NCI-H510A treated with DMSO at 0.1 percent for 48 hours (cell line): ENCODE measurements at regions not wholly inside any gene's neighbourhood (a gene's known extent, or its start where the extent isn't known, plus 50 kb on each side); places are given as distances from the start of the nearest gene placed in this dataset.

Experiments used
- DNase-seq: peaks from one replicate; lab custom pipeline; 2025; lab: John Stamatoyannopoulos, UW

DNA sequence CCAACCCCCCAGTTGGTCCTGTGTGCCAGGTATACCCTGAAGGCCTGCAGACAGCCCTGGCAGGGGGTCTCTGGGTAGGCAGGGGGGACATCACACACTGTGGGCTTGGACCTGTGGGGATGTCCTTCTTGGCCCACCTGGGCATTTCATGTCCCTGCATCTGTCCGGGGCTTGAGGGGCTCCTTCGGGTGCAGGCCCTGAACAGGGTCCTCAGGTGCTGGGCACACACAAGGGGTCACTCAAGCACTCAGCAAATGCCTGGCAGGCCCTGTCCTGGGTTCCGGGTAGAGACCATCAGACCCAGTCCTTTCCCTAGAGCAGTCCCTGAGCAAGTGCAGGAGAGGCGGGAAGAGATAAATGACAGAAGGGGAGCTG lies 70.5 kb upstream of the WNT11 start:
- no peak for DNase-seq

DNA sequence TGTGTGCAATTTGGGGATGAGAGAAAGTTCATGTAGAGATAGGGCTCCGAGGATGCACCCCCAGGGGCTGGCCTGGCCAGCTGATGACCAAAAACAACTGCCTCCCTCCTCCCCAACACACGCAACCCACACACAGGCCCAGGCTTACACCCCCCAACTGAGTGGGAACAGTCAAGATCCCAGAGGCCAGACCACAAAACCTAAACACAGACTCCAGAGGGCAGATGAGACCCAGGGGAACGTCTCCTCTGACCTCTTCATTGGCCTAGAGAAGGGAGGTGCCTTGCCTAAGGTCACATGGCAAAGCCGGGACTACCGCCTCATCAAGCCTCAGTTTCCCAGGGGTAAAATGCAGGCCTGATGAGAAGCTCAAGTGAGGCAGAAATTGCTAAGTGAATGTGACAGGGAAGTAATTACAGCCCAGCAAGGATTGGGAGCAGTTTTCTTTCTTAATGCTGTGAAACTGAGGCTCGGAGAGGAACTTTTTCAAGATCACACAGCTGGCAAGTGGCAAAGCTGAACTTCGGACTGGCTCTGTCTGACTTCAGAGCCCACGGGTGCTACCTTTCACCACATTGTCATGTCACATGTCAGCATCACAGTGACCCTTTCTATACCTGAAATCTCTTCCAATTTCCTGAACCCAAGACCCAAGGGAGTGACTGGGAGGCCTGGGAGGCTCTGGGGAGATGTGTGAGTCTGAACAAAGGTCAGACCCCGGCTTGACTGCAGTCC lies 69.9 kb upstream of the WNT11 start:
- no peak for DNase-seq

DNA sequence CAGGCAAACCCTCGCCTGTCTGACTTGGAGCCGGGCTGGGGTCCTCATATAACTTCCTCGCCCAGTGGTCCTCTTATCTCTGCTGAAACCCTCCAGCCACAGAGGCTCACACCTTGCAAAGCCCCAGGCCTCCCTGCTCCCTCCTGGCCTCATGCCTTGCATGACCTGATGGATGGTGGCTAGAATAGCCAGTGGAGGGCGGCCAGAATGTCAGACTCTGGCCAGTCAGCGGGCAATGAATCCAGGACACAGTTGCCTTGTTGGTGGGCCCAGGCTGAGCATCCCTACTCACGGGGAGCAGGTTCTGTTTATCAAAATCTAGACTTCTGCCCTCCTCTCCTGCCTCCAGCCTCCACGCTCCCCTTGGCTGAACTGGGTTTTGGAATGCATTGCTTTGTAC lies 69.1 kb upstream of the WNT11 start:
- DNase-seq = no peak

DNA sequence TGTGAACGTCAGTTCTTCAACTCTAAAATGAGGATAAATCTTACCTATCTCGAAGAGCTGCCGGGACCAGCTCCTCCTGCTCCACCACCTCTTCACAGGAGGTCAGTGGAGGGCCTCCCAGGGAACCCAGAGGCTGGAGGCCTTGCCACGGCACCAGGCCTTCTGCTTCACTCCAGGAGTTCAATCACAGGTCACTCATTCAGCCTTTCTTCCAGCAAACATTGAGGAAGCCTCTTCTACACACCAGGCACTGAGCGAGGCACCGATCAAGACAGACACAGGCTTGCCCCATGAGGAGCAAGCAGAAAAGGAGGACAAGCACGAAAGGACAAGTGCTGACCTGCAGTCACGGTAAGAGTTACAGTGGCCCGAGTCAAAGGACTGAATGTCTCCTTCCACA lies 64.8 kb upstream of the WNT11 start:
- no peak for DNase-seq

DNA sequence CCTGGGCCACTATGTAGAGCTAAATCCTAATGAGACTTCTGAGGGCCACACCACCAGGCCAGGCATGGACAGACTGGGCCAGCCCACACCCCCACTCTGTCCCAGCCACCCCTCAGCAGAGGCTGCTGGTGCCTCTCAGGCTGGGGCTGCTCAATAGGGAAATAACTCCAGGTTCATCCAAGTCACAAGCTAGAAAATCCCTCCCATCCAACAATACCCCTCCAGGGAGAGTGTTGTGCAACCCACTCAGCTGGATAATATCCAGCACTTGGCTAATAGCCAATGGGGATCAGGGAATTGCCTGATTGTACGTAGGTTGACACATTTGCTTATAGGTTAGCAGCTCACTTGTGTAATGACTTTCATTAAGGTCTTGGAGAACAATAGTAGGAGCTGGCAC lies 64.1 kb upstream of the WNT11 start:
- no peak for DNase-seq

DNA sequence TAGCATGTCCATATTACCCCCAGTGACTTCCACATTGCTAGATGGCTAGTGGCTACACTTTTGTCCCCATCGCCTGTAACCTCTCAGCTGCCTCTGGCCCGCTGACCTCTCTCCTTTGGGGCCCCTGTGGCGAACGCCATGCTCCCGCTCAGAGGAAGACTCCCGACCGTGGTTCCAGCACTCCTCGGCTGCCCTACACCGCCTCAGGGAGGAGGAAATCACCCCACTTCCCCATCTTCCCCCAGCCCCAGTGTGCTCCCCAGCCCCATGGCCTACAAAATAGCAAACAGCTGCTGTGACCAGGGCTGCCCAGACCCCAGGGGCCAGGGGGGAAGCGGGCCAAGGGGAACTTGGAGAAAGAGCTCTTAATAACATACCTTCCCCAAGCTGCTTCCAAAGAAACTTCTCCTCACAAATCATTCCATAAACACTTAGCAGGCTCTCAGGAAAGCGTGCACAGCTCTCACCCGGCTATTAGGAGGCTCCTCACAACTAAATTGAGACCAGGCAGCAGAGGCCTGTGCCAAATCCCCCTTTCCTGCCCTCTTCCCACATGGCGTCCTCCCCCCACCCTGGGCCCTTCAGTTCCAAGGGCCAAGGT lies 63.5 kb upstream of the WNT11 start:
- DNase-seq = no peak

DNA sequence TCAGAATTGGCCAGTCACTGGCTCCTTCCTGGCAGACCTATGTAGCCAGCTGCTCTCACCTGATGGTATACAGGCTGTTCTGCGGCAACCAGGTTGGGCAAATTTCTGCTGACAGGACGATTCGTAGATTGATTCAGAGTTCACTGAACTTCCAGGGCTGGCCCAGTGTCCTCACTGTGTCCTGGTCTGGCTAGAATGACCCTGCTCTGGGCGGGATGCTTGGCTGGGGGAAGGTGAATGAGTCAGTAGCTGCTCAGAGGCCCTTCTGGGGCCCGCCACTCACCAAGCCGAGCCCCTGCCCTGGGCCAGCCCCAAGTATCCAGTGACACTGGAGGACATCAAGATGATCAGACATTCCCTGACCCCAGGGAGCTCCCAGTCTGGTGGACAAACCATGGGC lies 62.9 kb upstream of the WNT11 start:
- no peak for DNase-seq

DNA sequence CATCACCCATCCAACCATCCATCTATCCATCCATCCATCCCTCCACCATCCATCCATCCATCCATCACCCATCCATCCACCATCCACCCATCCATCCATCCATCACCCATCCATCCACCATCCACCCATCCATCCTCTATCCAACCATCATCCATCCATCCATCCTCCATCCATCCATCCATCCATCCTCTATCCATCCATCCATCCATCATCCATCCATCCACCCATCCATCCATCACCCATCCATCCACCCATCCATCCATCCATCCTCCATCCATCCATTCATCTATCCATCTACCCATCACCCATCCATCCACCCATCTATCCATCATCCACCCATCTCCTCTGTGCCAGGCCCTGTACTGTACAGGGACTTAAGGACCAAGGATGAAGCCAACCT lies 62.2 kb upstream of the WNT11 start:
- no peak for DNase-seq

DNA sequence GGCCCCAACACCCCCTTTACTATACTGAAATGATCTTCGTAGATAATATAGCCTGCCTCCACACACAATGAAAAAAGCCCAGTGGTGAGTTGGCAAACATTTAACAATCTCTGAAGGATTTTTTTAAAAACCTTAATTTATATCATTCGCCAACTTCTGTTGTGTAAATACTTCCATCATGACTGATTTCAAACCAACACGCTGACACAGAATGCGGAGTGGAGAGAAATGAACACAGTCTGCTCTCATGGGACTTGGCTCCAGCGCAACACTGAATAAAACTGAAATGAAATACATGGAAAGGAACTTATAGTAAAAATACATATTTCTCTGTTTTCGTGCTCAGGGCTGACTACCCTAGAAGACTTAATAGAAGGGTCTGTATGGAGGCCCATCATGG lies 61.3 kb upstream of the WNT11 start:
- no peak for DNase-seq

DNA sequence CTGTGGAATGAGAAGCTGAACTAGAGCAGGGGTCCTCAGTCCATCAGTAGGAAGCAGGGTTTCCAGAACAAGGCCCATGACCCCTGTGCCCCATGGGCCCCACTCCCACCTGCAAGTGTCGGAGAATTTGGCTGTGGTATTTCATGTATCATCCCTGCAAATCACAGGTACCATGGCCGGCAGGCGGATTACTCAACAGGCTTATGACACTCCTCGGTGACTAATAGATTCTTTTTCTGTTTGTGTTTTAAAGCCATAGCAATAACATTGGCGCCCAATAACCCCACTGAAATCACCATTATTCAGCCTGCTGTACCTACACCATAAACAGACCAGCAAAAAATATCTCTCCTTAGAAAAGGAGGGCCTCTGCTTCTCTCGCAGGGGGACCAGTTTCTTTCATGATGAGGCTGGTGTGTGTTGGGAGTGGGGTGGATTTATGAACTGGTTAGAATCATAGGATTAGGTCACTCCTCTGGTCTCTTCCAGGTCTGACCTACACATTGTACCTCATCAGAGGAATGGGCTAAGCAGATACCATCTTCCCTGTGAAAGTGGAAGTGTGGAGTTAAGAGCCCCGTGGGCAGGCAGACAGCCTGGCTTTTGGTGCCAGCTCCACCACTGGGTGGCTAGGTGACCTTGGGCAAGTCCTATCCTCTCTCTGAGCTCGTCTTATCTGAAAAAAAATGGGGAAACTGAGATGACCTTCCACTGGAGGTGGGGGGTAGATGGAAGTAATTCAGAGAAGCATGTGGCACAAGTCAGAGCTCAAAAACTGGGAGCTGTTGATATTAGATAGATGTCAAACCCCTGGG lies 60.2 kb upstream of the WNT11 start:
- DNase-seq = no peak

DNA sequence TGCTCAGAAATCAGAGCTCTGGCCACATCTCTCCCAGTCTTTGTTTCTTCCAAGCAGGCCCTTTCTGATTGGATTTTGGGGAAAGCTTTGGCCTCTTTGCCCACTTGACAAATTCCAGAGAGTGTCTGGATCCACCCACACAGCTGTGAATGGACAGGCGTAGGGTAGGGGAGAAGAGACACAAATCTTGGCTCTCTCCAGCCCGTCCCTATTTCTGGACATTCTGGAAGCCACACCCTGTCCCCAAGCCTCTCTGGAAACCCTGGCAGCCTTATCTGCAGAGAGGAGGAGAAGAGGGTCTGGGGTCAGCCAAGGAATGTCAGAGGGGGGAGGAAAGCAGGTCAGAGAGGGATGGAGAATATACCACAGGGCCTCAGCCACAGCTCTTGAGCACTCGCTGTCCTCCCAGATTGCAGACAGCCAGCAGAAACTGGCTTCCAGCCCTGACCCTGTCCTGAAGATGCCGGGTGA lies 59.5 kb upstream of the WNT11 start:
- DNase-seq = no peak

DNA sequence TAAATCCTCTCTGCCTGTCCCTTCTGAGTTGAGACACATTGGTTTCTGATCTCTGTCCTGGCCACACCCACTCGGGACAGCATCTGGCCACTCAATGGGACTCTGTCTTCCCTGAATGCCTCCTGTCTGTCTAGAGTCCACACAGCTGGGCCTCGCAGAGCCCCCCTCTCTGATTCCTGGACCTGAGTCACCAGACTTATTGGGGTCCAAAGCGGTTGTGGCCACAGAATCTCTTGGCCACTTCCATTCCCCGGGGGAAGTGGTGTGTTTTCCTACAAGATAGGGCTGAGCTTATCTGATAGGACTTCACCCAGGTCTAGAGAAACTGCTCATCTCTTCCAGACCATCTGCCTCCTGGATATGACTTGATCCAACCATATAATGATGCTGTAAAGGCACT lies 57.4 kb upstream of the WNT11 start:
- no peak for DNase-seq

DNA sequence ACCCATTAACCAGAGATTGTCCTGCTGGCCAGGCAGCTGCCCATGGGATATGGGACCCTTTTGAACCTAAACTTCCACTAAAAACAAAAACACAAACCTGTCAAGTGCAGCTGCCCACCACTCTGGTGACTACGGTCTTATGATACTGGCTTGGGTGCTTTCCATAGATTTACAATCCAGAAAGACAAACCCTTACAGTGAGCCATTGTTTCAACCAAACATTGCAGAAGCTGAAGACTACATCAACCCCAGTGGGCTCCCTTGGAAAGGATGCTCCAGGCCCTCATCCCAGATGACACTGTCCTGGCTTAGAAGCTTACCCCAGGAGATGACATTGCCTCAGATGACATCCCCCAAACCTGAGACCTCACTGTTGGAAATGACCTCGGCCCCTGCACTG lies 56.9 kb upstream of the WNT11 start:
- DNase-seq = no peak

DNA sequence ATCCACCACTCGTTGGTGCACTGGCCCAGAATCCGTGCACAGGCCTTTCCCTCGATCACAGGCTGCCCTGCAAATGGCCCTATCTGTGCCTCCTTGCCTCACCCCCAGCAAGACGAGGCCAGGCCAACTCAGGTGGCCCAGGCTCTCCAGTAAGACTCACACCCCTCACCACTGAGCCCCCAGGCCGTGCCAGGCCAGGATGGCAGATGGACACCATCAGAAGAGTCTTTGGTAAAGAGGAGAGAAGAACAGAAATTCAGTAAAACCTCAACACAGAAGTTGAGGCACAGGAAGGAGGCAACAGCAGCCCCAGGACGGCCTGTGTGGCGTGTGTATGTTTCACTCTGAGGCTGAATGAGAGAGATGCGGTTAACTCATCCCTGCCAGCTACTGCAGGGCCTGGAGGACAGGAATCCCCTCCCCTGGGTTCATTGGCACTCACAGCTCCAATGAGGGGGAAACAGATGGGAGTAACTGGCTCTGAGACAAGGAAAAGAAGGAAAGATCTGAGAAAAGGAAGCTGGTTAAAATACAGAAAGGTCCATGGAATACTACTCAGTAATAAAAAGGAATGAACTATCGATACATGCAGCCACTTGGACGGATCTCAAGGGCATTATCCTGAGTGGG lies 54.1 kb upstream of the WNT11 start:
- DNase-seq = no peak

DNA sequence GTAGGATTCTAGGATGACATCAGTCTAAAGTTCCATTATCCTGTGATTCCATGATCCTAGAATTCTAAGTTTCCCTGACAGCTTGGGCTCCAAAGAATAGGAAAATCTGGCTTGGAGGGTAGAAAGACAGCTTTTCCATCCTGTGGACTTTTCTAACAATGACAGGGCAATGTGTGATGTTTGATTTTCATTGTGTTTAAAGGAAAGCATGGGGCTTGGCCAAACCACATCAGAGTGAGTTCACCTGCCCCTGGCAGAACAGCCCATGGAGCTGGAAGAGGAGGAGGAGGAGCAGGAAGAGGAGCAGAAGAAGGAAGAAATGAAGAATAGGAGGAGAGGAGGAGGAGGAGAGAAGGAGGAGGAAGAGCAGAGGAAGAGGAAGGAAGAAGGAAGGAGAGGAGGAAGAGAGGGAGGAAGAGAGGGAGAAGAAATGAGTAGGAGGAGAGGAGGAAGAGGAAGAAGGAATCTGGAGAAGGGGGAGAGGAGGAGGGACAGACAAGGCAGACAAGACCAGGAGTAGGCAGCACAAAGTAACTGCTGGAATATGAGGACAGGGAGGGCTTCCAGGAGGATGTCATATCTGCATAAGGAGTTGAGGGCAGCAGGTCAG lies 53.1 kb upstream of the WNT11 start:
- DNase-seq = no peak

DNA sequence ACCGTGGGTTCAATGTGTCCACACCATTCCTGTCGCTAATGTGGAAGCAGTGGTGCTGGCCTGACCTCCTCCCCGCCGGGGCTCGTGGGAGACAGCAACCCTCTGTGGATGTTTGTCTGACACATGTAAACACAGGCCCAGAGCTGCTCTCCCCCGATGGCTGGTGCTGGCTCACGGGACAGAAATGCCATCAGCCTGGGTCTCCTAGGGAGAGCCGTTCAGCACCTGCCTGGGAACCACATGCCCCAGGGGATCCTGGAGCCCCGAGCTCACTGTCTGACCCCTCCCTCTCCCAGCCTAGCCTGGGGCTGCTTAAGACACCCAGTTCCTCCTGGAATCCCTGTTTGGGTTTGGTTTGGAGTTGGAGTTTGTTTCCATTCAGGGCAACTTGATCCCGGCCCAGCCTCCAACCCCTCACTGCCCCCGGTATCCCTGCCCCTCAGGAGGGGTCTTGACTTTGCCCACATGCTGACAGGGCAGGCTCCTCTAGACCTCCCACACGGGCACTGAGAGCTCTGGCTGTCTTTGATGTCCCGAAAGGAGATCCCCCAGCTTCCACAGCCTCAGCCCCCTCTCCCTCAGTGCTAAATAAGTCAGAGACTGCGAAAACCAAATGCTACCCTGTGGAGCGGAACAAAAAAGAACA lies 50.9 kb upstream of the WNT11 start:
- DNase-seq = no peak

DNA sequence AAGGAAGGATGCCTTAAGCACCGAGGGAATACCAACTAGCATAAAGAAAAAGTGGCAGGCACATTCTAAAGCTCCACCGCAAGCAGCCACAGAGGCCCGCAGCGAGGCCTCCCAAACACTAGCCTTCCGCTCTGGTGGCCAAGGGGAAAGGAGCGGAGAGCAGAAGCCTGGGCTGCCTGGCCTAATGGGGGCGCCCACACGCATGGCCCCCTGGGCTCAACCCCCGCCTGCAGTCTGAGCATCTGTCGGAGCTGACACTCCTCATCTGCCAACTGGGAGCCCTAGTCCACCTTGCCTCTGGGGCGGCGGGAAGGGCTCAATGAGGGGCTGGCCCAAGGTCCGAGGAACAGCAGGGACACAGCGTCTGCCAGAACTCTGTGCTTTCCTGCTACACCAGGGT lies 50.1 kb upstream of the WNT11 start:
- DNase-seq = no peak
